T-helper 17 cell (primary cell): ENCODE measurements at regions not wholly inside any gene's neighbourhood (a gene's known extent, or its start where the extent isn't known, plus 50 kb on each side); places are given as distances from the start of the nearest gene placed in this dataset.

Source experiments
- ATAC-seq: fragments of 150-1000 bp; cut with Tn5 transposase; 2 replicates; pipeline ENCODE4 v1.10.0; 2021; ENCODE audit warnings: mild to moderate bottlenecking, moderate library complexity
- DNase-seq, 3 donors: peaks; one replicate each; pipeline versions ENCODE4 v3.0.0 to v3.0.0-alpha.2; 2020 to 2021
- H3K9me3 ChIP-seq: one replicate; pipeline ENCODE4 v1.7.0; 2013; ENCODE audit warnings: low read length, mild to moderate bottlenecking; ENCODE audit not compliant: control insufficient read depth, poor library complexity, severe bottlenecking
- H3K27ac Mint-ChIP-seq: one replicate; pipeline ENCODE4 v1.8.0; 2022; ENCODE audit warnings: mild to moderate bottlenecking, moderate library complexity, mixed read lengths
- H3K27me3 Mint-ChIP-seq: one replicate; pipeline ENCODE4 v1.8.0; 2022; ENCODE audit warnings: mixed read lengths
- H3K36me3 Mint-ChIP-seq: one replicate; pipeline ENCODE4 v1.8.0; 2022; ENCODE audit warnings: low read depth, mixed read lengths
- H3K4me1 Mint-ChIP-seq: one replicate; pipeline ENCODE4 v1.8.0; 2022; ENCODE audit warnings: mild to moderate bottlenecking, mixed read lengths
- H3K4me3 Mint-ChIP-seq: one replicate; pipeline ENCODE4 v1.8.0; 2022; ENCODE audit warnings: mild to moderate bottlenecking, moderate library complexity, mixed read lengths

DNA sequence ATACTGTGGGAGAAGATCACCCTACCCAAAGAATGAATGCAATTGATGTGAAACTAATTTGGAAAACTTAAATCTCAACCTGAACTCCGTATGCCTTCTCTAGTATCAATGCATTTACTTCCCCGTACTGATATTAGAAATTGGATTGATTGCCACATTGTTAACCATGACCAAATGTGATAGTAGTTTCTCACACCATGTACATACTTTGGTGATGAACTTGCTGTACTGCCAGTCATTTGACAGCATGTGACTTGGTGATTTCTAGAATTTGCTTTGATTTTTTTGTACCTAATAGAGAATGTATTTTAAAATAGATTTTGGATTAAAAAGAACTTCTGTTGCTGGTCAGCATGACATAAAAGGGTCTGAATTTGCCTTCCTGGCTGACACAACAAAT lies 579.8 kb upstream of the TMEM132C start:
- H3K9me3 ChIP-seq: no peaks in the 10 kb centered on the region
- Mint-ChIP-seq H3K4me1 (no peaks in the 10 kb centered on the region), H3K36me3 (no peaks in the 10 kb centered on the region), H3K4me3 (no peak overlapping the region), H3K27me3 (peaks cover 18% of the 10 kb centered on the region), H3K27ac (no peak overlapping the region)
- ATAC-seq (no peak), DNase-seq (no peak)

DNA sequence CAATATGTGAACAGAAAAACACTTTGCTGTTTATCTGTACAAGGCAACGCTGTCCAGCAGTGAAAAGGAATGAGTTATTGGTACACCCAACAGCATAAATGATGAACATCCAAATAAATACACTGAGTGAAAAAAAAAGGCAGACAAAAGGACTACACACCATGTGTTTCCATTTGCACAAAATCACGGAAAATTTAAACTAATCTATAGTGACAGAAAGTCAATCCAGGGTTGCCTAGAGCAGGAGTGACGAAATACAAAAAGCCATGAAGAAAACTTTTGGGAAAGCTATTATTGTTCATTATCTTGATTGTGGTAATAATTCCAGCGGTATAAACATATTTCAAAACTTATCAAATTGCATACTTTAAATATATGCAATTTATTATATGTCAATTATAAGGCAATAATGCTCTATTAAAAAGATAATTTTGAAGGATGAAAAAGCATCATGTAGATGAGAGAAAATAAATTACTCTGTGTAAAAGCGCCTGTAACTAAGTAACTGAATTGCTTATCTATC lies 578.0 kb upstream of the TMEM132C start:
- DNase-seq (no peak), ATAC-seq (no peak)
- H3K4me3 Mint-ChIP-seq: no peak overlapping the region
- peaks cover under 1% of the 10 kb centered on the region for H3K27me3 Mint-ChIP-seq
- no peaks in the 10 kb centered on the region for H3K36me3 Mint-ChIP-seq
- no peaks in the 10 kb centered on the region for H3K9me3 ChIP-seq
- H3K4me1 Mint-ChIP-seq: no peaks in the 10 kb centered on the region
- no peak overlapping the region for H3K27ac Mint-ChIP-seq

DNA sequence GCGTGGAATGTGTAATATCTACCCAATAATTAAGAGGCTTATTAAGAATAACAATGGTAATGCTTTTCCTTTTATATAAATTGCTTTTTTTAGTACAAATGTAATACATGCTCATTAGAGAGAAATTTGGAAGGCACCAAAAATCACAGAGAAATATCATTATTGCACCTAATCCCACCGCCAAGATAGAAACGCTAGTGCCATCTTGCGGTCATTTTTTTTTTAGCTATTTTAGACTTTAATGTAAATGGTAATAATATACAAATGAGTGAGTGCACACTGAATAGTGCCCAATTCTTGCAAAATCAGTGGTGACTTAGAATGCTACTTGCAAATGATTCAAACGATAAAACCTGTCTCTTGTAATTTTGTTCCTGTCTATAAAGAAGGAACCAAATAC lies 576.8 kb upstream of the TMEM132C start:
- Mint-ChIP-seq H3K27ac (no peak overlapping the region), H3K4me3 (no peak overlapping the region), H3K36me3 (no peaks in the 10 kb centered on the region), H3K4me1 (no peaks in the 10 kb centered on the region), H3K27me3 (no peaks in the 10 kb centered on the region)
- ATAC-seq: no peak
- no peaks in the 10 kb centered on the region for H3K9me3 ChIP-seq
- no peak for DNase-seq

DNA sequence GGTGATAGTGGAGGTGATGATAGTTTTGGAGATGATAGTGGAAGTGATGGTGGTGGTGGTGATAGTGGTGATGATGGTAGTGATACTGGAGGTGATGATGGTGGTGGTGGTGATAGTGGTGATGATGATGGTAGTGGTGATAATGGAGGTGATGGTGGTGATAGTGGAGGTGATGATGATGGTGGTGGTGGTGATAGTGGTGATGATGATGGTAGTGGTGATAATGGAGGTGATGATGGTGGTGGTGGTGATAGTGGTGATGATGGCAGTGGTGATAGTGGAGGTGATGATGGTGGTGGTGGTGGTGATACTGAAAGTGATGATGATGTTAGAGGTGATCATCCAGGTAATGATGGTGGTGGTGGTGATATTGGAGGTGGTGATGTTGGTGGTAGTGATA lies 570.0 kb upstream of the TMEM132C start:
- no peaks in the 10 kb centered on the region for H3K27me3 Mint-ChIP-seq
- no peak overlapping the region for H3K27ac Mint-ChIP-seq
- ATAC-seq (no peak), DNase-seq (no peak)
- H3K4me3 Mint-ChIP-seq: no peak overlapping the region
- no peaks in the 10 kb centered on the region for H3K36me3 Mint-ChIP-seq
- H3K9me3 ChIP-seq: no peaks in the 10 kb centered on the region
- H3K4me1 Mint-ChIP-seq: no peaks in the 10 kb centered on the region

DNA sequence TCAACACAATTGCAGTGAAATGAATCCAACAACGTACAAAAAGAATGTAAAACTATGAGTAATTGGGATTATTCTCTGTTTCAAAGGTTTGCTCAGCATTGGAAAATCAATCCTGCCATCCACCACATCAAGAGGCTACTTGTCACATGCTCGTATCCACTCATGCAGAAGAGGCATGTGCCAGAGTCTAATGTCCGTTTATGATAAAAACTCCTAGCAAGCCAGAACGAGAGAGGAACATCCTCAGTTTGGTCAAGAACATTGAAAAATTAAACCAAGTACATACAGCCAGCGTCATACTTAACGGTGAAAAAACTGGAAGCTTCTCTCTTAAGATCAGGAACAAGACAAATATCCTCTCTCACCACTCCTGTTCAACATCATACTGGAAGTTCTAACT lies 563.9 kb upstream of the TMEM132C start:
- DNase-seq (no peak), ATAC-seq (no peak)
- no peaks in the 10 kb centered on the region for H3K36me3 Mint-ChIP-seq
- no peak overlapping the region for H3K27ac Mint-ChIP-seq
- no peaks in the 10 kb centered on the region for H3K27me3 Mint-ChIP-seq
- H3K9me3 ChIP-seq: no peaks in the 10 kb centered on the region
- no peaks in the 10 kb centered on the region for H3K4me1 Mint-ChIP-seq
- H3K4me3 Mint-ChIP-seq: no peak overlapping the region

DNA sequence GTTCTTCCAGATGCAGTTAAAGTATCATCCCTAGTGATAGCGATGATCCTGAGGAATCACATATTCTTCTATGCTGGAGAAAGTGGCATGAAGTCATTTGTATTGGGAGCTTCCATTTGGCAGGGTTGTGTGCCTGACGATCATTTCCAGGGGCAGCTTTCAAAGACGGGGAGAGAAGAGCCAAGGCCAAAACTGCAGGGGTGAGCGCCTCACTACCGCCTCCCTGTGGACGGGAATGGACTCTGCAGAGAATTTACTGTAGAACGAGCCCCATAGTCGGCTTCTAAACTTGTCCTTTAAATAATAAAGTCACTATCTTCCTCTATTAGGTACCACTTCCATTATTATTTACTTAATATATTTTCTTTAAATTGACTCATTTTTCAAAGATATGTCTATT lies 555.9 kb upstream of the TMEM132C start:
- H3K9me3 ChIP-seq: no peaks in the 10 kb centered on the region
- Mint-ChIP-seq H3K36me3 (no peaks in the 10 kb centered on the region), H3K4me1 (no peaks in the 10 kb centered on the region), H3K4me3 (no peak overlapping the region), H3K27me3 (no peaks in the 10 kb centered on the region), H3K27ac (no peak overlapping the region)
- DNase-seq (no peak), ATAC-seq (no peak)

DNA sequence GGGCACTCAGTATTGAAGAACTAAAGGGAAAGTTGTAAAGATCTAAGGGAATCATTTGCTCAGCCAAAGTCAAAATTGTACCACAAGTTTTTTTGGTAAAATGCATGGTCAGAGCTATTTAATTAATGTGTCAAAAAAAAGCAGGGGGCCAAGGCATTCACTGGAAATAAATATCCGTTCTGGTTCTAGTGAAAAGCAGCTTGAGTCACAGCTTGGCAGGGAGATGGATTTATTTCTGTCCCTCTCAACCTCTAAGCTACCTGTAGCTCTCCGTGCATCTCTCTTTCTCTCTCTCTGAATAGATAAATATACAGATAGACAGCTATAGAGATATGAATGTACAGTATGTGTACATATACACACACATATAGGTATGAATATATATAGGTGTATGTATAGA lies 554.4 kb upstream of the TMEM132C start:
- Mint-ChIP-seq H3K4me1 (no peaks in the 10 kb centered on the region), H3K27ac (no peak overlapping the region), H3K27me3 (no peaks in the 10 kb centered on the region), H3K4me3 (no peak overlapping the region), H3K36me3 (no peaks in the 10 kb centered on the region)
- DNase-seq (no peak), ATAC-seq (no peak)
- no peaks in the 10 kb centered on the region for H3K9me3 ChIP-seq

DNA sequence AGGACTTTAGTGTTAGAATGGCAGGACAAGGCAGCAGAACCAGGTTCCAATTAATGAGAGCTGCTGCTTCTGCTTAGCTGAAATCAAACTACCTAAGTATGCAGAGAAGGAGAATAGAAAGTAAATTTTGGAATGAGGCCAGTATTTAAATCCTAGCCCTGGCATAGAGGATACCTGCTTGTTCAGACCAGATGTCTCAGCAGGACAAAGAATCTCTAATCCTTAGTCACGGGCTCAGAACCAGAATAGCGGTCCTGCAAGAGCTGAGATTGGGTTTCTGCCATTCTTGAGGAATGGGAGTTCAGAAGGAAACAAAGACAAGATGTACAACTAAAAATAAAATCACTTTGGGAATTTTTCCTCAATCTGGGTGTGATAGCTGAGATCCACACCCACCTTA lies 550.8 kb upstream of the TMEM132C start:
- no peak for DNase-seq
- Mint-ChIP-seq H3K4me1 (no peaks in the 10 kb centered on the region), H3K4me3 (no peak overlapping the region), H3K27ac (no peak overlapping the region), H3K27me3 (no peaks in the 10 kb centered on the region), H3K36me3 (no peaks in the 10 kb centered on the region)
- ATAC-seq: no peak
- no peaks in the 10 kb centered on the region for H3K9me3 ChIP-seq

DNA sequence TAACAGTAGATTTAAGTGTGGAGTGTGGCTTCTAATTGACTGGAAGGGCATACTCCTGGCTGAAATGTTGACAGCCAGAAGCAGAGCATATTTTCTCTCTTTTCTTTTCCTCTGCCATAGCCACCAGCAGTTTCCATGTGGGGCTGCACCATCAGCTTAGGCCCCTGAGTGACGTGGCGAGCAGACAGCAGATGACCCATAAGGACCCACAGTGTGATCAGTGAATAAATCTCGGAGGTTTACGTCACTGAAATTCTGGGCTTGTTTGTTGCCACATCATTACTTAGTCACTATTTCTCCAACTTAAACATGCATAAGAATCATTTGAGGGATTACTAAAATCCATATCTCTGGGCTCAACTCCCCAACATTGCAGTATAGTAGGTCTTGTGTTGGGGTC lies 549.7 kb upstream of the TMEM132C start:
- Mint-ChIP-seq H3K27me3 (no peaks in the 10 kb centered on the region), H3K4me1 (no peaks in the 10 kb centered on the region), H3K4me3 (no peak overlapping the region), H3K27ac (no peak overlapping the region), H3K36me3 (no peaks in the 10 kb centered on the region)
- DNase-seq (no peak), ATAC-seq (no peak)
- no peaks in the 10 kb centered on the region for H3K9me3 ChIP-seq

DNA sequence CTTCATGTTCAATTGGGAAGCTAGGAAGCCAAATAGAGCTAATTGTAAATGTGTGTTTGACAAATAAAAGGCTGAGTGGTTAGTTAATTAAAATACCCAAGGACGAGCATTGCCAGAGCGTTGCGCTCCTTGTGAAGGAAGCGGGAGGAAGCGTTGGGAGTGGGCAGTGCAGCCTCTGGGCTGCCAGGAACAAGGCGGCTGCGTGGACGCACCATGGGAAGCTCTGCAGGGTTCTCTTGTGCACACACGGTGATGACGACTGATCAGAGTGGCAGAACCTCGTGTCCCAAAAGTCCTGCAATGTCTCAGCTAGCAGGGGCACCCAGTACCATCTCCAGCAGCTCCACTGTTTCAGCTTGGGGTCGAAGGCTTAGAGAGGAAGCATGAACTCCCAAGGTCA lies 546.6 kb upstream of the TMEM132C start:
- no peak for DNase-seq
- no peak for ATAC-seq
- Mint-ChIP-seq H3K4me1 (no peaks in the 10 kb centered on the region), H3K27me3 (no peaks in the 10 kb centered on the region), H3K36me3 (no peaks in the 10 kb centered on the region), H3K4me3 (no peak overlapping the region), H3K27ac (no peak overlapping the region)
- no peaks in the 10 kb centered on the region for H3K9me3 ChIP-seq

DNA sequence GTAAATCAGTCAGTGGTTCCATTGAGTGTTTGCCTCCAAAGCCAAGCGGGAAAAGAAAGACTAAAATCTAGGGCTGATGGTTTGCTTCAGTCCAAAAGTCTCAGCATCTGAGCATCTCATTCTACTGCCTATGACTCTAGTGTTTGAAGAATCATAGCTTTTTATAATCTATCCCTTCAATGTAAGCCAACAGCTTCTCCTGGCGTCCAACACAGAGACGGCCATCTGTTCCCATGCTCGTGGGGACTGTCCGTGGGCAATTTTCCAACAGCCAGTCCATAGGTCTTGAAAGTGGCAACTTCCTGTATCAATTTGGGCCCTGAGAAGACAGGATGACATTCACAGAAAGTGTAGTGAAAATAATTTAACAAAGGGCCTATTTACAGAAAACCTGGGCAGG lies 544.4 kb upstream of the TMEM132C start:
- no peaks in the 10 kb centered on the region for H3K27me3 Mint-ChIP-seq
- H3K9me3 ChIP-seq: no peaks in the 10 kb centered on the region
- ATAC-seq: no peak
- H3K27ac Mint-ChIP-seq: no peak overlapping the region
- H3K4me3 Mint-ChIP-seq: no peak overlapping the region
- H3K36me3 Mint-ChIP-seq: no peaks in the 10 kb centered on the region
- no peak for DNase-seq
- no peaks in the 10 kb centered on the region for H3K4me1 Mint-ChIP-seq

DNA sequence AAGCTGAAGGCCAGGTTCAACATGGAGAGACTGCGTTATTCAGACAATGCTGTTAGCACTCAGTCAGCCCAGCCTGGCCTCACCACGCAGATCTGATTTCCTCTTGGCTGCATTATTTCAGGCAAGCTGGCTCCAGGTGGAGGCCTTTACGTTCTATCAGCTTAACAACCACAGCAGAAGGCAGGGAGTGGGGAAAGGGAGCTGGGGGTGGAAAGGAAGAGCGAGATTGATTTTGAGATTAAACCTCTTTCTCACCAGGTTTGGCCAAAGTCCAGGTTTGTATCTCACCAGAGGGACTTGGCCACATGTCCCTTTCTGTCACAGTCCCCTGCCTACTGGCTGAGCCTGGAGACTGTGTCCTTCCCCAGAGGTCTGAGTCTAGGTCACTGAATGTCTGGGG lies 543.7 kb upstream of the TMEM132C start:
- Mint-ChIP-seq H3K4me1 (no peaks in the 10 kb centered on the region), H3K27ac (no peak overlapping the region), H3K4me3 (no peak overlapping the region), H3K27me3 (no peaks in the 10 kb centered on the region), H3K36me3 (no peaks in the 10 kb centered on the region)
- DNase-seq (no peak), ATAC-seq (no peak)
- H3K9me3 ChIP-seq: no peaks in the 10 kb centered on the region

DNA sequence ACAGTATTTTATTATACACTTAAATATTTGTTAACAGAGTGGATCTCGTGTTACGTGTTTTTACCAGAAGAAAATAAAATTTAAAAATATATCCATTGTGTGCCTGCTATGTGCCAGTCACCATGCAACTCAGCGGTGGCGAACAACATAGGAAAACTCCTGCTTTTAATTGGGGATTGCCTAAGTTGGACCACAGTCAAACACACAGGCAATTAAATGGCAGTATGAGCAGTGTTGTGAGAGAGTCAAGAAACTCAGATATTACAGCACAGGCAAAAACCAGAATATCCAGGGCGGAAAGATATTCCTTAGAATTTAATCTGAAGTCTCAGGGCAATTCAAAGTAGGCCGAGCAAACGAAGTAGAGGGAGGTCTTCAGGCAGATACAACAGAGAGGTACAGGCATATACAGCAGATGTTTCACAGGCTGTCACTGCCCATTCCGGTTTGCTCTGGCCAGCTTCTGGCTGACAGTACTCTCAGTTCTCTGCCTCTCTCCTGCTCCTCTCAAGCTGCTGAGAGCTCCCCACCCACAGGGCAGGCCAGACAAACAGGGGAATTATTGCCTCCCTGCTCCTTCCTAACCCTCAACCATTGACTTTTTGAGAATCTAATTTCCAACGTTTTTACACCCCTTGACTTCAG lies 540.2 kb upstream of the TMEM132C start:
- DNase-seq: no peak
- H3K27ac Mint-ChIP-seq: no peak overlapping the region
- no peaks in the 10 kb centered on the region for H3K4me1 Mint-ChIP-seq

DNA sequence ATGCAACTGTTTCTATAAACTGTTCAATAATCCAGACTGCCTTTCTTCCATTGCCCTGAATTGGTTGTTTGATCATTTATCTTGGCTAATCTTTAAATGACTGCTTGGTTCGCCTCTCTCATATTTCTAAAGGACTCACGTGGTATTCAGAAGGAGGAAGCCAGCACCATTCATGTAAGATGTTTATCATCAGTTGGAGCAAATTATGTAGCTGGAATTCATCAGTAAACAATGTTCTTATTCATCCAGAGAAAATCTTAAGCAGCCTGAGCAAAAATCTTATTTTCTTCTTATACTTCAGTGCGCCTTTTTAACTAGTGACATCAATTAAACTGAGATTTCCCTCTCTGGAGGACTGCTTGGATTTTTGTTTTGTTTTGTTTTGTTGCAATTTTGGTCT lies 538.7 kb upstream of the TMEM132C start:
- H3K27ac Mint-ChIP-seq: no peak overlapping the region
- H3K9me3 ChIP-seq: no peaks in the 10 kb centered on the region
- H3K36me3 Mint-ChIP-seq: no peaks in the 10 kb centered on the region
- no peak overlapping the region for H3K4me3 Mint-ChIP-seq
- ATAC-seq (no peak), DNase-seq (no peak)
- no peaks in the 10 kb centered on the region for H3K4me1 Mint-ChIP-seq
- H3K27me3 Mint-ChIP-seq: no peaks in the 10 kb centered on the region

More for the DNA sequence above, 540.2 kb upstream of the TMEM132C start:
- H3K9me3 ChIP-seq: no peaks in the 10 kb centered on the region
- Mint-ChIP-seq H3K36me3 (no peaks in the 10 kb centered on the region), H3K4me3 (no peak overlapping the region), H3K27me3 (no peaks in the 10 kb centered on the region)
- ATAC-seq: no peak
